C4-2B (cell line): ENCODE measurements at regions not wholly inside any gene's neighbourhood (a gene's known extent, or its start where the extent isn't known, plus 50 kb on each side); places are given as distances from the start of the nearest gene placed in this dataset.

ENCODE experiments used
- CTCF ChIP-seq: fragments of 450-650 bp; conservative IDR thresholded peaks from 2 replicates; pipeline ENCODE4 v1.5.1; 2017; ENCODE audit warnings: mild to moderate bottlenecking
- ZFX ChIP-seq: fragments of 450-650 bp; IDR thresholded peaks from 2 replicates; pipeline ENCODE4 v1.6.1; 2017

- no peak for TF ChIP-seq CTCF
- TF ChIP-seq ZFX: no peak
These were observed 79.9 kb upstream of the MYT1L start for GRCh38 chr2:2410987-2411386.
